Mucosa of descending colon (tissue), 3 donors: ENCODE measurements at regions not wholly inside any gene's neighbourhood (a gene's known extent, or its start where the extent isn't known, plus 50 kb on each side); places are given as distances from the start of the nearest gene placed in this dataset.

ENCODE experiments used
- ATAC-seq: fragments of 200-7000 bp; cut with Tn5 transposase; one replicate; pipeline ENCODE4 v1.9.1; 2020; ENCODE audit warnings: mild to moderate bottlenecking, moderate library complexity
- DNase-seq, 3 donors: peaks; one replicate each; pipeline ENCODE4 v3.0.0-alpha.2; 2020
- H3K36me3 ChIP-seq: fragments of 200-600 bp; one replicate; pipeline ENCODE4 v1.8.0; 2021; ENCODE audit warnings: low read depth, mild to moderate bottlenecking
- H3K4me1 ChIP-seq: fragments of 200-600 bp; one replicate; pipeline ENCODE4 v1.8.0; 2021; ENCODE audit warnings: low read depth, mild to moderate bottlenecking
- H3K4me3 ChIP-seq: fragments of 200-600 bp; one replicate; pipeline ENCODE4 v1.8.0; 2021; ENCODE audit warnings: mild to moderate bottlenecking
- H3K9me3 ChIP-seq: fragments of 200-600 bp; one replicate; pipeline ENCODE4 v1.8.0; 2021; ENCODE audit warnings: mild to moderate bottlenecking
- CTCF ChIP-seq: fragments of 200-600 bp; IDR thresholded peaks from one replicate; pipeline ENCODE4 v1.8.0; 2022; ENCODE audit warnings: antibody characterized with exemption, mild to moderate bottlenecking
- intact Hi-C, 2 donors: fragments of 100-400 bp; cut with DNase I in 1 of 2; cut with micrococcal nuclease in 1 of 2; formaldehyde crosslinking; loops; one replicate each; pipeline versions ENCODE4 v1.11.0 to v1.11.1; 2022; cut with DNase I, micrococcal nuclease
- donor health status: DM: no; HTN: no; CAD: no; lungs with moderate emphysema.
- donor health status: DM: no; HTN: no; CAD: no.
- donor health status: DM: no; HTN: yes; CAD: no.

GRCh38 chr2:176463546-176463945, 194.3 kb downstream of the MTX2 start:
- Histone ChIP-seq H3K36me3 (no peaks in the 10 kb centered on the region), H3K4me1 (no peaks in the 10 kb centered on the region), H3K9me3 (no peaks in the 10 kb centered on the region), H3K4me3 (no peak overlapping the region)
- no peak for DNase-seq
- TF ChIP-seq CTCF, result no peak
- intact Hi-C loops, result no loop called here
- ATAC-seq, result no peak

GRCh38 chr2:176464886-176465564, 195.8 kb downstream of the MTX2 start:
- DNase-seq (no peak), ATAC-seq (peak; percentile 50)
- TF ChIP-seq CTCF, result no peak
- H3K4me3 ChIP-seq, result no peak overlapping the region
- H3K4me1 ChIP-seq, result no peaks in the 10 kb centered on the region
- H3K9me3 ChIP-seq, result no peaks in the 10 kb centered on the region
- intact Hi-C loops, result no loop called here
- no peaks in the 10 kb centered on the region for H3K36me3 ChIP-seq

- Histone ChIP-seq H3K9me3 (no peaks in the 10 kb centered on the region), H3K36me3 (no peaks in the 10 kb centered on the region), H3K4me1 (no peaks in the 10 kb centered on the region), H3K4me3 (no peak overlapping the region)
- no peak for ATAC-seq
- DNase-seq, result no peak
- no peak for TF ChIP-seq CTCF
- intact Hi-C loops, result no loop called here
Observed at GRCh38 chr2:176466918-176467452, 197.7 kb downstream of the MTX2 start.

GRCh38 chr2:176467595-176467994, 198.4 kb downstream of the MTX2 start:
- TF ChIP-seq CTCF, result no peak
- Histone ChIP-seq H3K9me3 (no peaks in the 10 kb centered on the region), H3K4me3 (no peak overlapping the region), H3K4me1 (no peaks in the 10 kb centered on the region), H3K36me3 (no peaks in the 10 kb centered on the region)
- intact Hi-C loops, result no loop called here
- no peak for ATAC-seq
- no peak for DNase-seq

- intact Hi-C loops, result no loop called here
- H3K4me1 ChIP-seq, result no peaks in the 10 kb centered on the region
- ATAC-seq (peak; percentile 10), DNase-seq (no peak)
- H3K36me3 ChIP-seq, result no peaks in the 10 kb centered on the region
- TF ChIP-seq CTCF, result no peak
- no peaks in the 10 kb centered on the region for H3K9me3 ChIP-seq
- H3K4me3 ChIP-seq, result no peak overlapping the region
Observed at GRCh38 chr2:176468457-176469113, 199.3 kb downstream of the MTX2 start.
